HT-29 (cell line): ENCODE measurements at regions not wholly inside any gene's neighbourhood (a gene's known extent, or its start where the extent isn't known, plus 50 kb on each side); places are given as distances from the start of the nearest gene placed in this dataset.
A peak's percentile ranks its signal among the peaks of the same experiment; 100 is the strongest.

ENCODE experiments used
- DNase-seq: peaks from one replicate; pipeline ENCODE4 v3.0.0-alpha.2; 2015; ENCODE audit warnings: low spot score

DNA sequence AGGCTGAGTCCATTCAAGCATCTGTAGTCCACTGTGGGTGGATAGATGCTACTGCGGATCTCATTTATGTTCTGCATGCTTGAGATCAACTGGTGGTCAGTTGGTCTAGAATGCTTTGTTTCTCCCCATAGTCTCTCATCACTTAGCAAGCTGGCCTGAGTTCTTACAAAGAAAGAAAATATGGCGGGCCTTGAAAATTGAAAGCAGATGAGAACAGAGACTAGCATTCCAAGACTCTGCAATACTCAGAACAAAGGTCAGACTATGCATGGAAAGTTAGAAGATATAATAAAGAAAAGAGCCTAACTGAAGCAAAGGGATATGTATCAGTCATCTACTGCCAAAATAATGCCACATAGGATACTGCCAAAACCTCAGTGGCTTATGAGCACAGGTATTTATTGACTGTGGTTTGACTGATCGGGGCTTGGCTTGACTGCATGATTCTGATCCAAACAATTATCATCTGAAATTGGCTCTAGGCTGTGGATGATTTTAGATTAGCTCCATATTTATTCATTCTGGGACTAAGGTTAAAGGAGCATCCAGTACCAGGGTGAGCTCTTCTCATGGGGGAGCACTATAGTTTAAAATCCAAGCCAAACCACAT lies 258.9 kb downstream of the TAF11L14 start:
- no peak for DNase-seq

- DNase-seq: no peak
Observed at GRCh38 chr5:17895288-17896033, 261.2 kb downstream of the TAF11L14 start.

GRCh38 chr5:17896605-17897004 lies 262.3 kb downstream of the TAF11L14 start:
- DNase-seq: no peak

- no peak for DNase-seq
Observed at GRCh38 chr5:17897776-17898175, 263.5 kb downstream of the TAF11L14 start.

DNA sequence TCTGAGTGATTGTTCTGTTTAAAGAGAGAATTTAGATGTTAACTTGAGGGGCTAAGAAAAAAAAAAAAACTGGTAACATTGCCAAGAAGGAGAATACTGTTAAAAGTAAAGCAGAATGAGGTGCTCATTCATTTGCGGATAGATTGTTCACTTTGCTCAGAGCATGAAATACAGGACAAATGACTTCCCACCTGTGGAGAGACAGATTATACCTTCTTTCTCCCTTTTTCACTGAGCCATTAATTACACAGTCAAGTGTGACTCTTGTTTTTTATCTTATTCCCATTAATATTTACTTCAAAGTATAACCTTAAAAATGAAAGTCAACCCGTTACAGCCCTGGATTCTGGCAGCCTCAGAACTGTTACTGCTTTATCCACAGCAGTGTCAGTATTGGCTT lies 264.5 kb downstream of the TAF11L14 start:
- no peak for DNase-seq

DNA sequence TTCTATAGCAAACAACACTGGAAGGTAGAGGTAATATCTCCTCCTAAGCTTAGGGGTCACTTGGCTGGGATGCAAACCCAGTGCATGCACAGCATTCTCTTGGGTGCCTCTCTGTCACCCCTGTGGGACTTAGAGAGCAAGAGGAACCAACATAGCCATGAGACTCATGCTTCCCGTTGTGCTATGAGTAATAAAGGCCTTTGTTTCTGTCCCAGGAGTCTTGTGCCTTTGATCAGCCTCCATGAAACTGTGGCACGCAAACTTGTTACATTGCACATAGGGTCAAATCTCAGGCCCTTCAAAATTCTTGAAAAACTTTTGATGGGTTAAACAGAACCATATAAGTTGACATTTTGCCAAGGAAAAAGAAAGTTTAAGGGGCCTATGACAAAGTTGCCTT lies 272.8 kb downstream of the TAF11L14 start:
- DNase-seq: no peak

GRCh38 chr5:17910318-17910717 lies 276.1 kb downstream of the TAF11L14 start:
- peak; percentile 60 for DNase-seq

GRCh38 chr5:17912794-17913193 lies 278.5 kb downstream of the TAF11L14 start:
- no peak for DNase-seq

DNA sequence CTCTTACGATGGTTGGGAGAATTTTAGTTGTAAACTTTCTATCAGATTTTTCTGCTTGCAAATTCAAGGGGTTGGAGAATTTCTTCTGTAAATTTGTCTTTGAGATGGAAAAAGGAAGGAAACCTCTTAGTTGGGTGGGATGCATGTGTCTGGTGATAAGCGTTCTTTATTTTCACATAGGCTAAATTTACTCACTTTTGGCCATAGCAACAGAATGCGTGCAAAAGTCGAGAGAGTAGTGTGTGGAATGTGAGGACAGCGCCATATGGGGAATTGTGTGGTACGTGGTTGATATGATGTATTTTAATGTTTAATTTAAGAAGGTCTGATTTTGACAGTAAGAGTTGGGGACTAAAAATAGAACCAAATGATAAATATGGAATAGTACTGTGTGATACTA lies 282.2 kb downstream of the TAF11L14 start:
- no peak for DNase-seq

DNA sequence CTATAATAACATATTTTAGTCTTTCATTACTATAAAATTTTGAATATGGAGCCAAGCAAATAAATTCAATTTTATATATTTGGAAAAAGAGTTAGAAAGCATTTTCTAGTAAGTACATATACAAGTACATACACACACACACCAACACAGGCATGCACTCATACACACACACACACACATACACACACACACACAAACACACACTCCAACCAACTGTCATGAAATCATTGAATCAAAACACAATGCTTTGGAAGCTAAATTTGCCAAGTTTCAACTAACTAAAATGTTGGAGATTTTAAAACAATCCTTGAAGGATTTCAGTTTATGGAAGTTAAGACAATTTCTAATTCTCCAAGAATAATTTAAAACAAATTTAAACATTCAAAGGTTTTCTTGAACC lies 283.2 kb downstream of the TAF11L14 start:
- DNase-seq: no peak

DNA sequence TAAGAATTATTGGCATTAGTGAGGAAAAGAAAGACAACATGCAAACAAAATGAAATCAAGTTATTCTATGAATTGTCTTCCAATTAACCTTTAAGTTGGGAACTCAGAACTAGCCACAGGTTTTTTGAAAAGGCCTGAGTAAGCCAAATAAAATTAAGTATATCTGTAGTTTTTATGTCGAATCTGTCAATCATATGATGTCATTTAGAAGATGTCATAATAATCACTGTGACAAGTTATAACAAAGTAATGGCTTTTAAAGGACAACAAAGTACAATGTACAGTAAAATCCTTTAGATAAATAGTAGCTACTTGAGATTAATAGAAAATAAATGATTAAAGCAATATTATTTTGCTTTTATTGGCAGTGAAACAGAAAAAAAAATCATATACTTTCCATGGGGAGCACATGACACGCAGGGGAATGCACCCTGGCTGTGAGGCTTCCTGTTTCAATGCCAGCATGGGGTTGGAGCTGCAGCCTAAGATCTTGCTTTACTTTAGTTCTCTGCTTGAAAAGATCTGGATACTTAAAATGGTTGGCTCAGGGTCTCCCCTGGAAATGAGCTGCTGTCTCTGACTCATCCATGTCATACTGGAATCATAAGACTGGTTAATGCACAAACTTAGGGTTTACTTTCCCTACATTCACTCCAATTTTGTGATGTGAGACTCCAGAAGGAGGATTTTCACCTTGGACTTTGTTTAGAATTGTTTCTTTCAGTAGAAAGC lies 284.3 kb downstream of the TAF11L14 start:
- no peak for DNase-seq

GRCh38 chr5:17925276-17925675 lies 291.0 kb downstream of the TAF11L14 start:
- no peak for DNase-seq

DNA sequence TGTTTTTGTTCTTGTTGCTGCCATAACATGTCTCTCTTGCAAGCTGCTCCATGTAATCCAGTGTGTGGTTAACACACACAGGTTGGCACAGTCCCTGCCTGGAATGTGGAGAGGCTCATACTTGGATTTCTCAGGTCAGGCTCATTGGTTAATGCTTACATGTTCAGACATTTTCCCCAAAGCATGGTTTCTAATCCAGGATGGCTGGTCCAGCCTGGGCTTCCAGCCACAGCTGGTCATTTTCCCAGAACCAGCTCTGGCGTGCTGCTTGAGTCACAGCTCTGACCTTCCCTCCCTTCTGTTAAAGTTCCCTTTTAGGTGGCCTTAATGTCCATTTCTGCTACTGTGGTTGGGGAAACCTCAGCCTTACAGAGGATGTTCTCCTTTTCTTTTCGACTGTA lies 294.3 kb downstream of the TAF11L14 start:
- no peak for DNase-seq

- no peak for DNase-seq
Observed at GRCh38 chr5:17929171-17929570, 294.9 kb downstream of the TAF11L14 start.

GRCh38 chr5:17930346-17930745 lies 296.1 kb downstream of the TAF11L14 start:
- DNase-seq: no peak

- DNase-seq: no peak
Observed at GRCh38 chr5:17944046-17944445, 309.8 kb downstream of the TAF11L14 start.

DNA sequence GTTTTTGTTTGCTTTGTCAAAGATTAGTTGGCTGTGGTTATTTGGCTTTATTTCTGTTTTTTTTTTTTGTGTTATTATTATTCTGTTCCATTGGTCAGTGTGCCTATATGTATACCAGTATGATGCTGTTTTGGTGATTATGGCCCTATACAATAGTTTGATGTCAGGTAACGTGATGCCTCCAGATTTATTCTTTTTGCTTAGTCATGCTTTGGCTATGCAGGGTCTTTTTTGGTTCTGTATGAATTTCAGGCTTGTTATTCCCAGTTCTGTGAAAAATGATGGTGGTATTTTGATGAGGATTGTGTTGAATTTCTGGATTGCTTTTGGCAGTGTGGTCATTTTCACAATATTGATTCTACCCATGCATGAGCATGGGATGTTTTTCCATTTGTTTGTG lies 312.8 kb downstream of the TAF11L14 start:
- no peak for DNase-seq

GRCh38 chr5:17951392-17952169 lies 317.3 kb downstream of the TAF11L14 start:
- peak; percentile 95 for DNase-seq

- DNase-seq: peak; percentile 65
Observed at GRCh38 chr5:17952231-17952630, 318.0 kb downstream of the TAF11L14 start.

DNA sequence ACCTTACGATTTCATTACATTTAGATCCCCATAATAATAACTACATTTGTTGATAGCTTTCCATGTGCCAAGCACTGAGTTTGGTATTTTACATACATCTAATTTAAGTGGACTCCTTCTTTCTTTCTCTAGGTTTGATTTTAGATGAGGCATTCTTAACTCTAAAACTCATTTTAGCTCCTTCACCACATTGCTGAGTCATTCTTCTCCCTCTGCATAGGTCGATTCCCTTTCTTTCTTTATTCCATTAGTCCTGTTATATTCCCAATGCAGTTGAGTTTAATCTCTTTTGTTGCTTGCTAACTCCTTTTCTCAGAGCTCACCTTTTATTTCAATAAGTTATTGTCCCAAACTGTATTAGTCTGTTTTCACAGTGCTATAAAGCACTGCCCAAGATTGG lies 329.8 kb downstream of the TAF11L14 start:
- no peak for DNase-seq

DNA sequence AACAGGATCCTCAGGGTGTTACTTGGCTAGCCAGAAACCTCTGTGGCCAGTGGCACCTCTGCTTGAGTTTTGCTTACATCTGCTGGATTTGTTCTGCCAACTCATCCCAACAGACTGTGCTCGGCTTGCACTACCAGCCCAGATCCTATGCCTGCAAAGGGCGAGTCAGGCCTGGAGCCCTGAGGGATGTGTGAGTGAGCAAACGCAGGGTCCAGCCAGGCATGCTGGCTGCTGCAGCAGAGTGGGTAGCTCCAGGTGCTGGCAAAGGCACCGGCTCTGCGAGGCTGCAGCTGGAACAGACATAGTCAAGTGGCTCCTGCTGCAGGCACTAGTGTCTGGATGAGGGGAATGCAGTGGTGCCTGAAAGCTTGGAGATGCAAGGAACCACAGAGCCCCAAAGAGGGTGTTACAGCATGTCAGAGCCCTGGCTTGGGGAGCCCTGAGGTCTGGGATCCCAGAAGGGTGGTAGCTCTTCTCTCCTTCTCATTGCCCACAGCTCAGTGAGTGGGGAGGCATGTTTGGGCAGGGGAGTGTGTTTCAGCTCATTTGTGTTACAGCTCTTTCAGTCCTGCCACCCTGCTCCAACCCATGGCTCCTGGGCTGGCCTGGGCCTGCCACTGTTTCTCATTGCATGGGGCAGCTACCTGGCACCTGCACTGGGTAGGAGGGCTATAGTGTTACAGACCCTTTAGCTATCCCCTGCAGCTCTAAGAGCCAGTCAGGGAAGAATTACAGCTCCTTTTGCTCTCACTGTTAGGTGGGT lies 332.6 kb downstream of the TAF11L14 start:
- DNase-seq: no peak
